ENCODE measurements at regions not wholly inside any gene's neighbourhood (a gene's known extent, or its start where the extent isn't known, plus 50 kb on each side); places are given as distances from the start of the nearest gene placed in this dataset.

- TF ChIP-seq EZH2 (IDR thresholded peaks at IDR 0.05; ENCODE audit: borderline replicate concordance, low read depth, low read length, poor library complexity, severe bottlenecking) (no peak), CTCF (conservative IDR thresholded peaks at IDR 0.05; ENCODE audit: low read depth, low read length) (no peak)
These were observed 1235.0 kb upstream of the ADGRL4 start for GRCh38 chr1:80241566-80241965.

All from A673 (cell line).